PC-9 (cell line): ENCODE measurements at regions not wholly inside any gene's neighbourhood (a gene's known extent, or its start where the extent isn't known, plus 50 kb on each side); places are given as distances from the start of the nearest gene placed in this dataset.

Source experiments
- BruUV-seq: library from RNA; stranded (reverse); fragments of 400-500 nt; replicated peaks from 2 replicates; lab custom pipeline; 2021; lab: Mats Ljungman, UMichigan
- CTCF ChIA-PET: fragments of 300-600 bp; sonication (Branson Sonifier 250); formaldehyde crosslinking; loops from one replicate; lab custom pipeline; 2022; ENCODE audit warnings: antibody characterized with exemption; lab: Charles Lee
- POLR2A ChIA-PET: fragments of 300-600 bp; sonication (Branson Sonifier 250); formaldehyde crosslinking; loops from one replicate; lab custom pipeline; 2022; ENCODE audit warnings: antibody characterized with exemption; ENCODE audit not compliant: unreplicated experiment; lab: Charles Lee
- DNase-seq, 2 experiments: peaks; one replicate each; pipeline versions ENCODE4 v3.0.0 to v3.0.0-alpha.2; 2015 to 2022; ENCODE audit warnings: mixed read lengths in 1 of 2
- H2AFZ ChIP-seq: fragments of 200-600 bp; sonication (generic); 2 replicates; pipeline ENCODE4 v1.8.1; 2017; ENCODE audit warnings: antibody characterized with exemption
- H3F3A ChIP-seq: fragments of 200-600 bp; sonication (generic); 2 replicates; pipeline ENCODE4 v1.8.1; 2017; ENCODE audit warnings: antibody characterized with exemption, mild to moderate bottlenecking, low read depth; ENCODE audit not compliant: insufficient read depth
- H3K27ac ChIP-seq: fragments of 200-600 bp; sonication (generic); 2 replicates; pipeline ENCODE4 v1.6.1; 2016; ENCODE audit warnings: mixed run types
- H3K27me3 ChIP-seq: fragments of 200-600 bp; sonication (generic); 2 replicates; pipeline ENCODE4 v1.6.1; 2016; ENCODE audit warnings: low read depth, mixed run types; ENCODE audit not compliant: insufficient read depth
- H3K36me3 ChIP-seq: fragments of 200-600 bp; sonication (generic); 2 replicates; pipeline ENCODE4 v1.6.1; 2016; ENCODE audit warnings: low read depth, mixed run types
- H3K4me1 ChIP-seq: fragments of 200-600 bp; sonication (generic); replicated peaks from 2 replicates; pipeline ENCODE4 v1.6.1; 2016; ENCODE audit warnings: mixed run types; ENCODE audit not compliant: insufficient read depth
- H3K4me2 ChIP-seq: fragments of 200-600 bp; sonication (generic); 2 replicates; pipeline ENCODE4 v1.6.1; 2017; ENCODE audit warnings: mixed run types
- H3K4me3 ChIP-seq: fragments of 200-600 bp; sonication (generic); 2 replicates; pipeline ENCODE4 v1.6.1; 2016; ENCODE audit warnings: mixed run types
- H3K79me2 ChIP-seq: fragments of 200-600 bp; sonication (generic); 2 replicates; pipeline ENCODE4 v1.6.1; 2017; ENCODE audit warnings: low read depth, mixed run types
- H3K9me2 ChIP-seq: fragments of 200-600 bp; sonication (generic); 2 replicates; pipeline ENCODE4 v1.8.1; 2017; ENCODE audit warnings: mild to moderate bottlenecking; ENCODE audit not compliant: insufficient read depth
- H3K9me3 ChIP-seq: fragments of 200-600 bp; sonication (generic); 2 replicates; pipeline ENCODE4 v1.8.1; 2016; ENCODE audit warnings: low read depth; ENCODE audit not compliant: insufficient read depth
- H4K20me1 ChIP-seq: fragments of 200-600 bp; sonication (generic); 2 replicates; pipeline ENCODE4 v1.8.1; 2017; ENCODE audit not compliant: insufficient read depth
- CTCF ChIP-seq: fragments of 200-600 bp; sonication (generic); conservative IDR thresholded peaks from 2 replicates; pipeline ENCODE4 v1.6.1; 2017; ENCODE audit warnings: mixed run types, antibody characterized with exemption, mild to moderate bottlenecking, moderate library complexity
- EZH2 ChIP-seq: fragments of 200-600 bp; sonication (generic); IDR thresholded peaks from 2 replicates; pipeline ENCODE4 v1.8.0; 2017; ENCODE audit warnings: antibody characterized with exemption, low read depth
- intact Hi-C: fragments of 100-400 bp; cut with micrococcal nuclease; formaldehyde crosslinking; loops from one replicate; pipeline ENCODE4 v1.10.0; 2022; ENCODE audit not compliant: unreplicated experiment

GRCh38 chr18:45480219-45481015 is 134.9 kb upstream of the SLC14A2 start:
- no TSS peak for BruUV-seq
- CTCF ChIA-PET, result no interaction called here
- H3K27me3 ChIP-seq, result peaks cover 29% of the 10 kb centered on the region
- H3F3A ChIP-seq, result no peaks in the 10 kb centered on the region
- no peaks in the 10 kb centered on the region for H3K4me1 ChIP-seq
- H3K79me2 ChIP-seq, result no peaks in the 10 kb centered on the region
- TF ChIP-seq CTCF (no peak), EZH2 (no peak)
- H3K36me3 ChIP-seq, result no peaks in the 10 kb centered on the region
- DNase-seq, result no peak
- no peak overlapping the region for H3K4me3 ChIP-seq
- H3K9me2 ChIP-seq, result no peaks in the 10 kb centered on the region
- no peak overlapping the region for H2AFZ ChIP-seq
- H3K27ac ChIP-seq, result no peak overlapping the region
- no peak overlapping the region for H3K4me2 ChIP-seq
- POLR2A ChIA-PET, result no interaction called here
- H3K9me3 ChIP-seq, result no peaks in the 10 kb centered on the region
- intact Hi-C loops, result no loop called here
- no peaks in the 10 kb centered on the region for H4K20me1 ChIP-seq

GRCh38 chr18:45481821-45482220 is 133.5 kb upstream of the SLC14A2 start:
- POLR2A ChIA-PET, result no interaction called here
- Histone ChIP-seq H3K36me3 (no peaks in the 10 kb centered on the region), H4K20me1 (no peaks in the 10 kb centered on the region), H3K79me2 (no peaks in the 10 kb centered on the region), H3K9me2 (no peaks in the 10 kb centered on the region), H2AFZ (no peak overlapping the region), H3K4me1 (no peaks in the 10 kb centered on the region), H3K9me3 (no peaks in the 10 kb centered on the region), H3K4me2 (peak overlapping the region; percentile 8; the same call in 1 of the 2 replicates), H3F3A (no peaks in the 10 kb centered on the region), H3K27me3 (peaks cover 25% of the 10 kb centered on the region), H3K4me3 (no peak overlapping the region), H3K27ac (no peak overlapping the region)
- CTCF ChIA-PET, result no interaction called here
- no peak for TF ChIP-seq CTCF
- BruUV-seq, result no TSS peak
- no peak for DNase-seq
- intact Hi-C loops, result no loop called here

- Histone ChIP-seq H3K27ac (no peak overlapping the region), H2AFZ (no peak overlapping the region), H3K9me2 (no peaks in the 10 kb centered on the region), H3K4me1 (no peaks in the 10 kb centered on the region), H3K9me3 (no peaks in the 10 kb centered on the region), H4K20me1 (no peaks in the 10 kb centered on the region), H3K4me2 (no peak overlapping the region), H3K79me2 (no peaks in the 10 kb centered on the region), H3K36me3 (no peaks in the 10 kb centered on the region), H3F3A (no peaks in the 10 kb centered on the region), H3K4me3 (no peak overlapping the region), H3K27me3 (peaks cover 20% of the 10 kb centered on the region)
- no TSS peak for BruUV-seq
- ChIA-PET POLR2A (no interaction called here), CTCF (no interaction called here)
- TF ChIP-seq CTCF (no peak), EZH2 (no peak)
- no peak for DNase-seq
- intact Hi-C loops, result no loop called here
These were observed 133.0 kb upstream of the SLC14A2 start for GRCh38 chr18:45482286-45482685.
